Ectodermal cell (in vitro differentiated cells): ENCODE measurements at regions not wholly inside any gene's neighbourhood (a gene's known extent, or its start where the extent isn't known, plus 50 kb on each side); places are given as distances from the start of the nearest gene placed in this dataset.
"Not testable (repeated sequence)": the region's sequence is repeated elsewhere in the genome, so short reads cannot be mapped to it uniquely, and the experiment has no call there.

Source experiments
- H3K27ac ChIP-seq: 2 replicates; pipeline ENCODE4 v1.7.0; 2013; ENCODE audit warnings: mild to moderate bottlenecking, low read depth, low read length; ENCODE audit not compliant: insufficient read depth, poor library complexity, severe bottlenecking
- H3K27me3 ChIP-seq: 2 replicates; pipeline ENCODE4 v1.7.0; 2013; ENCODE audit warnings: mild to moderate bottlenecking, low read length; ENCODE audit not compliant: insufficient read depth, control insufficient read depth, poor library complexity, severe bottlenecking
- H3K36me3 ChIP-seq: one replicate; pipeline ENCODE4 v1.7.0; 2013; ENCODE audit warnings: low read length; ENCODE audit not compliant: control insufficient read depth, insufficient read depth
- H3K4me1 ChIP-seq: one replicate; pipeline ENCODE4 v1.7.0; 2013; ENCODE audit warnings: low read length; ENCODE audit not compliant: control insufficient read depth, insufficient read depth
- H3K4me3 ChIP-seq: 2 replicates; pipeline ENCODE4 v1.7.0; 2013; ENCODE audit warnings: low read depth, low read length, control low read depth; ENCODE audit not compliant: insufficient read depth
- H3K9me3 ChIP-seq: 2 replicates; pipeline ENCODE4 v1.7.0; 2013; ENCODE audit warnings: mild to moderate bottlenecking, low read length, moderate library complexity; ENCODE audit not compliant: control insufficient read depth
- WGBS, 2 experiments: methylation state at CpG; one replicate each; pipeline ENCODE4 v1.1.7; 2013; ENCODE audit warnings: missing lambda C conversion rate in 2 of 2; 5-methylcytosine and 5-hydroxymethylcytosine counted together

DNA sequence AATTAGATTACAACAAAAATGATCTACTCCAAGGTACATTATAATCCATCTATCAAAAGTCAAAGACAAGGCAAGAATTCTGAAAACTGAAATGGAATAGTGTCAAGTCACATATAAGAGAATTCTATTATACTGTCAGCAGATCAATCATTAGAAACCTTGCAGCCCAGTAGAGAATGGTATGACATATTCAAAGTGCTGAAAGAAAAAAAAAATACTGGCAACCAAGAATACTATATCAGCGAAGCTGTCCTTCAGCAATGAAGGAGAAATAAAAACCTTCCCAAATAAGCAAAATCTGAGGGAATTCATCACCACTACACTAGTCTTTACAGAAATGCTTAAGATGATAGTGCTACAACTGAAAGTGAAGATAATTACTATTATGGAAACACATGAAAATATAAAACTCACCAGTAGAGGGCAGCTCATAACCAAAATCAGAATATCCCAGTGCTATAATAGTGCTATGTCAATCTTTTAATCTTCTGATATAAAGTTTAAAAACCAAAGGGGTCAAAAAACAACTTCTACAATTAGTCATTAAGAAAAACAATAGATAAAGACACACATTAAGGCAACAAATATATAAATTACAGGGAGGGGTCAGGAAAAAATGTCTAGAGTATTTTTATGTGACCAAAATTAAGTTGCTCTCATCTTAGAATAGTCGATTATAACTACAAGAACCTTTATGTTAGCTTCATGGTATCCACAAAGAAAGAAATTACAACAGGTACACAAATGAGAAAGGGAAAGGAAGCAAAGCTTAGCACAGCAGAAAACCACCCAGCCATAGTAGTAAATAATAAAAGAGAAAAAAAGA lies 190.7 kb upstream of the CNTN6 start:
- H3K4me3 ChIP-seq = no peak overlapping the region
- H3K36me3 ChIP-seq = no peaks in the 10 kb centered on the region
- no peaks in the 10 kb centered on the region for H3K27me3 ChIP-seq
- no peaks in the 10 kb centered on the region for H3K4me1 ChIP-seq
- 7 to 40% methylated on average over 1 of the region's 2 CpGs for WGBS, 2 experiments
- H3K27ac ChIP-seq = no peak overlapping the region
- H3K9me3 ChIP-seq = no peaks in the 10 kb centered on the region

DNA sequence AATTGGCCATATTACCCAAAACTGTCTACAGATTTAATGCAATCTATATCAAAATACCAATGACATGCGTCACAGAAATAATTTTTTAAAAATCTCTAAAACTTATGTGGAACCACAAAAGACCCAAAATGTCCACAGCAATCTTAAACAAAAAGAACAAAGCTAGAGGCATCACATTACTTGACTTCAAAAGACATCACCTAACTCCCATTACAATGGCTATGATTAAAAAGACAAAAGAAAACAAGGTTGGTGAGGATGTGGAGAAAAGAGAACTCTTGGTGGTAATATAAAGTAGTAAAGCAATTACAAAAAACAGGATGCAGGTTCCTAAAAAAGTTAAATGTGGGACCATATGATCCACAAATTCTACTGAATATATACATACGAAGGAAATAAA lies 187.6 kb upstream of the CNTN6 start:
- no peaks in the 10 kb centered on the region for H3K9me3 ChIP-seq

DNA sequence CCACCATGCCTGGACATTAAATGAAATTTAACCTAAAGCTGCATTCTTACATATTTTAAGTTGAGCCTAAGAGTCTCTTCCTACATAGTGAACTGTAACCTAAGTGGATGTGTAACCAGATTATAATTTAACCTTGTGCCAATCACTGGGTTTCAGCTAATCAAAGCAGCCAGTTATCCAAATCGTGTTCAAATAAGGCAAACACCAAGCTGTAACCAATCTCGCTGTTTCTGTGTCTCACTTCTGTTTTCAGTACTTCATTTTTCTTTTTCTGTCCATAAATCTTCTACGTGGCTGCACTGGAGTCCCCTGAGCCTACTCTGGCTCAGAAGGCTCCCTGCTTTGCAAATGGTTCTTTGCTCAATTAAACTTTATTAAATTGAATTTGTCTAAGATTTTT lies 186.1 kb upstream of the CNTN6 start:
- Histone ChIP-seq H3K9me3 (no peaks in the 10 kb centered on the region), H3K27me3 (no peaks in the 10 kb centered on the region), H3K36me3 (no peaks in the 10 kb centered on the region), H3K27ac (no peak overlapping the region), H3K4me1 (no peaks in the 10 kb centered on the region), H3K4me3 (no peak overlapping the region)
- 67 to 74% methylated on average over 3 of the region's 3 CpGs for WGBS, 2 experiments

More for the DNA sequence above, 187.6 kb upstream of the CNTN6 start:
- no peaks in the 10 kb centered on the region for H3K36me3 ChIP-seq
- H3K27me3 ChIP-seq = no peaks in the 10 kb centered on the region
- WGBS, 2 experiments = 76 to 84% methylated on average over 2 of the region's 2 CpGs
- no peaks in the 10 kb centered on the region for H3K4me1 ChIP-seq
- H3K27ac ChIP-seq = no peak overlapping the region
- no peak overlapping the region for H3K4me3 ChIP-seq

DNA sequence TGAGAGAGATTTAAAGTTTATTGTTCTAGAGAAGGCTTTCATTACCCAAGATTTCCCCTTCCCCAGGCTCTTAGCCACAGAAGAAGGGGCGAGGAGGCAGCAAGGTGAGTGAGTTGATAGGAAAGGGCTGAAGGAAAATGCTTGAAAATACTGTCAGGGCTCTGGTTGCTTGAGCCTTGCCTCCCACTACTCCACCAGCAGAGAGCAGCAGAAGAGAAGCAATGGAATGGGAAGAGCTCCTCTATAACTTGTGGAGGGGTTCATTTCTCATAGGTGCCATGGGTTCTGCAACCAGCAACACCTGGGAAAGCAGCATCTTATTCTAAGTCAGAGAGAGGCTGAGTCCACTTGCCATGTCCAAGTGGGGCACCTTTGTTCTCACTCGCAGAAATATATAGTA lies 184.0 kb upstream of the CNTN6 start:
- no peak overlapping the region for H3K4me3 ChIP-seq
- H3K9me3 ChIP-seq = no peaks in the 10 kb centered on the region
- 60 to 85% methylated on average over 1 to 2 of the region's 2 CpGs for WGBS, 2 experiments
- no peaks in the 10 kb centered on the region for H3K27me3 ChIP-seq
- no peak overlapping the region for H3K27ac ChIP-seq
- no peaks in the 10 kb centered on the region for H3K36me3 ChIP-seq
- H3K4me1 ChIP-seq = no peaks in the 10 kb centered on the region

DNA sequence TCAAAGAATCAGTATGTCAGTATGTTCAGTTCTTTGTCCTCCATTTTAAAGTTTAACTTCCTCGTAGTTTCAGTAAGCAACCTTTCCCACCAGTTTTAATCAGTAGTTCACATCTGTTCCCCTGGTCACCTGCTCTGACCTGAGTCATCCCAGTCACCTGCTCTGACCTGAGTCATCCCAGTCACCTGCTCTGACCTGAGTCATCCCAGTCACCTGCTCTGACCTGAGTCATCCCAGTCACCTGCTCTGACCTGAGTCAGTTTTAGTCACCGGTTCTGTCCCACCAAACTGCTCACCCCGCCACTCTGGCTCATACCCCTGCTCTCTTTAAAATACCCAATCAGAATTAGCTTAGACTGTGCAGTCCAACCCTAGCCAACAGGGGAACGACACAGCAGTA lies 180.1 kb upstream of the CNTN6 start:
- not testable (repeated sequence) for H3K9me3 ChIP-seq, H3K36me3 ChIP-seq, H3K4me1 ChIP-seq, H3K27me3 ChIP-seq, H3K27ac ChIP-seq, H3K4me3 ChIP-seq
- 83 to 84% methylated on average over 4 of the region's 4 CpGs for WGBS, 2 experiments

DNA sequence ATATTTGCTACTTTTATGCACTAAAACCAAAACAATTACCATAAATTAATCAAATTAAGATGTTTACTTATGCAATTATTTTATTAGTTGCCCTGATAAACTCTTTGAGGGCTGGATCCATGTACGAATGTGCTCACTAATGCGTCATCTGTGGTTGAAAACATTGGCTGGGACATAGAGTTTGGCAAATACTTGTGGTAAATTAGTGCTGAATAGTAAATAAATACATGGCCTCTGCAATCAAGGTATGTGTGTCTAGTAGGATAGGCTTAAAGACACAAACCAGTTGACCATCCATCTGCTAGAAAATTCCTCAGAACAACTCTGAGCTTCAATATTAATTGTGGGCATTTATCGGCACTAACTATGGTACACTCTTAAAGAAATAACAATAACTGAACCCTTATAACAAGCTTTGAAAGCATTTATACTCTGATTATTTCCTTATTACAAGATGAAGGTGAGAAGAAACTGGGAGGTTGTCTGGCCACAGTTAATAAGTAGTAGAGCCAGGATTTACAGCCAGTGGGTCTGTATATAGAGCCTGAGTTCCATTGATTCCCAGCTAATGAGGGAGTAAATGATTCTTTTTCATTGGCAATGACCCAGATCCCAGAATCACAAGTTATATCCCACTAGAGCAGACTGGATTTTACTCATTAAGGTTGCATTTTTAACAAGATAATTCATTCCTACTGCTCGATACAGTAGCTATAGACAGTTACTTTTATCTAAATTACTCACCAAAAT lies 169.5 kb upstream of the CNTN6 start:
- Histone ChIP-seq H3K27ac (no peak overlapping the region), H3K4me1 (no peaks in the 10 kb centered on the region), H3K36me3 (no peaks in the 10 kb centered on the region), H3K9me3 (no peaks in the 10 kb centered on the region), H3K4me3 (no peak overlapping the region), H3K27me3 (no peaks in the 10 kb centered on the region)
- 91 to 94% methylated on average over 4 of the region's 4 CpGs for WGBS, 2 experiments

DNA sequence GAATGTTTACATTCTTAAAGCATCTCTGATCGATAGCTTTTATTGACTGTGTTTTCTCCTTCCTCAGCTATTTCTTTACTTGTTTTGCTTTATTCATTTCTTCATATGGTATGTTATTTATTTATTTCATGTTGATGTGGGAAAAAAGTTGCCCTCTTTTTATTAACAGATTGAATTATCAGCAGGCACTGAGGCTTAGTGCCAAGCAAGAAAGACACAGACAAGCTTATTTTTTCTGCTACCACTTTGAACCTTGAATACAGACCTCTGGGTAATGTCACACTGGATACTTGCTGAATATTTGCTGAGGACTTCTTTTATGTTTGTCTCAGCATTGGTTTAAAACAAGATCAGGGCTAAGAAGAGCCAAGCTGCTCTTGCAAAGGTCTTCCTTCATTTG lies 162.0 kb upstream of the CNTN6 start:
- Histone ChIP-seq H3K9me3 (peaks cover 2% of the 10 kb centered on the region), H3K27ac (no peak overlapping the region), H3K4me1 (no peaks in the 10 kb centered on the region), H3K36me3 (no peaks in the 10 kb centered on the region), H3K4me3 (no peak overlapping the region), H3K27me3 (no peaks in the 10 kb centered on the region)
- WGBS, 2 experiments = 100% methylated on average over 1 of the region's 1 CpG

DNA sequence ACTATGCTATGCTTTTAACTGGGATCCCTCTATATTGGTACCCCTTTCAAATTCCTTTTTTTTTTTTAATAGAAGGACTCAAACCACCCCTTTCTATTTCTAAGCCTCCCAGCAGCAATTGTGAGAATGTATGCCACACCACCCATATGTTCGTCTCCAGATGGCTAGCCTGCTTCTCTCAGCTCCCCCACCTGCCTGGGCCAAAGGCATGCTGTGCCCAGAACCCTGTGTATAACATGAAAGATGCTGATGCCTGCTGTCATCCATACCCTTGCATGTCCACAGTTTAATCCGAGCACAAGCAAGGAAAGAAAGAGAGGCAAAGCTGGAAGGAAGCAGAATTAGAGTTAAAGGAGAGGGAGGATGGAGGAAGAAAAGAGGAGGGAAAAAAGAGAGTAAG lies 159.5 kb upstream of the CNTN6 start:
- Histone ChIP-seq H3K9me3 (peaks cover 2% of the 10 kb centered on the region), H3K27me3 (no peaks in the 10 kb centered on the region), H3K27ac (no peak overlapping the region), H3K36me3 (no peaks in the 10 kb centered on the region), H3K4me3 (no peak overlapping the region), H3K4me1 (no peaks in the 10 kb centered on the region)
- 69 to 75% methylated on average over 2 of the region's 2 CpGs for WGBS, 2 experiments

DNA sequence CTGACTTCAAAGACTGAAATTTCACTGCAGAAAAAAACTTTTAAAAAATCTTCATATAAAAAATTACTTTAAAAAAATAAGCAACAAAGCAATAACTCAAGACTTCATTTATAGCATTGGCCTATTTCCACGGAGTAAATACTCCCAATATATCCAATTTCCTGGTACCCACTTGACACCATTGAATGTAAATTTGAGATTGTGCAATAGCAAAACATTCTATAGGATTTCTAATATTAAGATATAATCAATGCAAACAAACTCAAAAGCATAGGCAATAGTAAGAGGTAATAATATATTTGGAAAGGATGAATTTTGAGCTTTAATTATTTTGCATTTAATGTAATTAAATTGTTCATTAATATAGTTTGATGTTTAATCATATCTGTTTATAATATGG lies 148.0 kb upstream of the CNTN6 start:
- Histone ChIP-seq H3K27me3 (no peaks in the 10 kb centered on the region), H3K9me3 (no peaks in the 10 kb centered on the region), H3K27ac (no peak overlapping the region), H3K4me3 (no peak overlapping the region), H3K36me3 (no peaks in the 10 kb centered on the region), H3K4me1 (no peaks in the 10 kb centered on the region)
- WGBS, 2 experiments = 64% methylated on average over 1 of the region's 1 CpG; no CpG with 5 or more reads in 1 of the 2 experiments

DNA sequence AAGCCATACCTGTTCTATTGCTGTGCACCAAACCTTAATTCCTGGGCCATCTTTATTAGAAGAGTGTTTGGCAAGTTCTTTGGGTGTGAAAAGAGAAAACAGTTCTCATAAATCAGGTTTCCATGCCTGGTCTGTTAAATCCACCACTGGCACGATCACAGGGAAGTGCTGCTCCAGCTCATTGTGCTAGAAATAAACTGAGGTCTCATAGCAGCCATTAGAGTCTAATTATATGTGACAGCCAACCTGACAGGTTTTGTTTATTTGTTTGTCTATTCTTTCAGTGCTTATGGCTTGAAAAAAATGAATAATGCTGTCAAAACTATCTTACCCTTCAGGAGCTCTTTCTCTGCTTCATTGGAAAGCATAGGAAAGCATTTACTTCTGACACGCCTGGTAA lies 147.1 kb upstream of the CNTN6 start:
- no peak overlapping the region for H3K27ac ChIP-seq
- WGBS, 2 experiments = 82 to 84% methylated on average over 2 of the region's 2 CpGs
- H3K4me1 ChIP-seq = no peaks in the 10 kb centered on the region
- H3K4me3 ChIP-seq = no peak overlapping the region
- H3K27me3 ChIP-seq = no peaks in the 10 kb centered on the region
- H3K9me3 ChIP-seq = no peaks in the 10 kb centered on the region
- H3K36me3 ChIP-seq = no peaks in the 10 kb centered on the region
